ENCODE measurements at regions not wholly inside any gene's neighbourhood (a gene's known extent, or its start where the extent isn't known, plus 50 kb on each side); places are given as distances from the start of the nearest gene placed in this dataset.

DNA sequence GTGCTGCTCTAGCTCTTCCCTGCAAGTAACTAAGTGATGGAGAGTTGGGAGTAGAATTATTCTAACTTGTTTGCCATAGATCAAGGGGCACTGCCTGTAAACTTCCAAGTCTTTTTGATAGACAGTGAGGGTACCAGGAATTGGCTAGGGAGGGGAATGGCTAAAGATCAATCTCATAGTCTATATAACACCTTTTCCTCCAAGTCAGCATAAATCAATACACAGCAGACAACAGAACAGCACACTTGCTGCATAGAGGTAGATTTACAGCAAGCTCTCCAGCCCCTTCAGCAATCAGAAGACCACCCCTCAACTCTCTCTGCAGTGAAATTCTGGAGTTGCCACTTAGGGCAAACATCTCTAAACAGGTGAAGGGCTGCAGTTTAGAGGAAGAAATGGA lies 643.5 kb upstream of the KLF4 start:
- DNase-seq = no peak

DNA sequence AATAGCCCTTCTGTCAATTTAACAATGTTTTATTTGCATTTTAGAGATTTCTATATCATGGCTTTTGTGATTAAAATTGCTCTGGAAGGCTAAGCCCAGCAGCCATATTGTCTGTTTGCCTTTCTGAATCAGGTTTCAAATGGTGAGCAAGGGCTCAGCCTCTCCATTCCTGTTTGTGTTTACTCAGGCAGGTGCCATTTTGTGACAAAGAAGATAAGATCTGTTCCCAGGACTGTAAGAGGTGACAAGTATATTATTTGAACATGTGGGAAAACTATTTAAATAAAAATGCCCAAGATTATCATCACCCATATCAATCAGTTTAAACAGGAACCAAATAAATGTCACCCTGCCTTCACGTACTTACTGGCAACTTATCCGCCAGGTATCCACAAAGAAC lies 641.3 kb upstream of the KLF4 start:
- peak; percentile 82 for DNase-seq

DNA sequence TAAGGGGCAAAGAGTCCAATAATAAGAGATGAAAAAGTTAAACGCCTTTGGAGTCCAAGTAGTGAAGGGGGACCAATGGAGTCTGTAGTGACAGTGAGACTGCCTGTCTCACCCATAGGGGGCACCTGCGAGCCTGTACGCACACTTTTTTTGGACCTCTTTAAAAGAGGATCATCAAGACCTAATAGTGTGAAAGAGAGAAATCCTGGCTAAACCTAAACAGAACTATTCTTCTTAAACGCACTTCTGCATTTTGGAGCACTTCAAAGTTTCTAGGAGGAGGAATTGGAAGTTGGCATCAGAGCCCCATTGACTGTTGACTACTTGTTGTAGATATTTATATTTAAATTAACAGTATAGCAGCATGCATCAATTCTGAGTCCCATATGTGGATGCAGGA lies 636.1 kb upstream of the KLF4 start:
- peak; percentile 11 for DNase-seq

DNA sequence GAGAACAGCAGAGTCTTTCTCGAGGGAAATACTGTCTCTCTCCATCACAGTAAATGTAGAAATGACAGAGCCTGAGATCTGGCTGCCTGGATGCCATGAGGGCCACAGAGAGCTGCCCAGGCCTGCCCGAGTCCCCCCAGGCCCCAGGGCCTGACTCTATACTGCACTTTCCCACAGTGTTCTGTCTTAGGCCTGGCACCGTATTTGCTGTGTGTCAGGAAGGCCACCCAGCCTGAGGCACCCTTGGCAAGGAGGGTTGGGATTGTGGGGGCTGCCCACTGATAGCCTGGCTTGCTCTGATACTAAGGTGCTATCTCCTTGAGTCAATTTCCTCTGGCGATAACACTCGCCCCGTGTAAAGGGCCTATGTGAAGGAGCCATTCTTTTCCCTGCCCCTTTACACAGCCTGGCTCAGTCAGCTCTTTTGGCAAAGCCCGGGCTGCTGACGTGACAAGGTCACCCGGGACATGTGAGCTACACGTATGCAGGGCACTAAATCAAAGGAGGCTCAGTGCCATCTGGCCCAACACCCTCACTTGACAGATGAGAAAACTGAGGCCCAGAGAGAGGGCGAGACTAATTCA lies 630.1 kb upstream of the KLF4 start:
- no peak for DNase-seq

DNA sequence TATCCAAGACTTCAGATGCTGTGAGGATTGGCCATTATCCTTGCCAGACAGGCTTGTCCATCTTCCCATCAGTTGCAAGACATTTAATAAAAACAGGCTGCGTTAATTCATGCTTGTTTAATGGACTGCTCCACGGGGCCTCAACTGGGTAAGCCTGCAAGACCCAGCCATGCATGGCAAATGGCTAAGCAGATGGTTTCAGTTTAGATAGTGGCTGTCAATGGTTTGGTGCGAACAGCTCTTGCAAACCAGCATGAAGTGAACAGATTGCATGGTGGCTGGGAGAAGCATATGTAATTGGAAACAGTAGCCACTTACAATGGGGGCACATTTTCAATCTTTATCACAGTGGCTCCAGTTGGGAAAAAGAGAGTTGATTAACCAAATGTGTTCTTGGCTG lies 628.2 kb upstream of the KLF4 start:
- DNase-seq = peak; percentile 21

DNA sequence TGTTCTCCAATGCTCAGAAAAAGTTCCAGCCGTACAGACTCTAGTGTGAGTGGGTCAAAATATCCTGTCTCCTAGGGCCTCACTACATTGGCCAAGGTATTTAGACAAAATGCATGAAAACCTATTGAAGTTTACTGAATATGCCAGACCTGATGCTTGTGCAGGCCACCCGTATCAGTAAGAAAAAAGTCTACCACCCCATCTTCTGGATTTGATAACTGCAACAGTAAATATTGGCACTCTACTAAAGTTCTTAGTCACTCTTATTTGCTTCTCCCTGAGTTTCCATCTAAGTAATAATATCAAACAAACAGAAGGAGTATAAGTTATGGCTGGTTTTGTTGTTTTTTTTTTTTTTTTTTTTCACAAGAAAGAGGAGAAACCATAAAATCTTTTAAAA lies 627.7 kb upstream of the KLF4 start:
- DNase-seq = no peak

DNA sequence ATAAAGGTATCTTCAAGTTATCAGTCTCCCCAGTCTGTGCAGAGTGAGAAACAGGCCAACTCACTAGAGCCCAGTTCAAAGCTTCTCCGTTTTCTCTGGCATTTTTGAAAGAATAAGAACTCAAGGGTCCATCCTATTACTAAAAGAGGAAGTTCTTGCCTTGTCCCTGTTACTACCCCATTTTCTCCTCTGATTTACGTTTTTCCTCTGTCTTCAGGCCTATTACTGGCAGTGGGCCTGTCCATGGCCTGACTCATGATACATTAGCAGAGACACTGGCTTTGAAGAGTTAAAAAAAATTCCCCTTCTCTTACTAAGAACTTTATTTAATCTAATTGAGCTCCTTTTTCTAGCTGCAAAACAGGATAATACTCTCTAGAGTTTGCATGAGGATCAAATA lies 624.0 kb upstream of the KLF4 start:
- no peak for DNase-seq

DNA sequence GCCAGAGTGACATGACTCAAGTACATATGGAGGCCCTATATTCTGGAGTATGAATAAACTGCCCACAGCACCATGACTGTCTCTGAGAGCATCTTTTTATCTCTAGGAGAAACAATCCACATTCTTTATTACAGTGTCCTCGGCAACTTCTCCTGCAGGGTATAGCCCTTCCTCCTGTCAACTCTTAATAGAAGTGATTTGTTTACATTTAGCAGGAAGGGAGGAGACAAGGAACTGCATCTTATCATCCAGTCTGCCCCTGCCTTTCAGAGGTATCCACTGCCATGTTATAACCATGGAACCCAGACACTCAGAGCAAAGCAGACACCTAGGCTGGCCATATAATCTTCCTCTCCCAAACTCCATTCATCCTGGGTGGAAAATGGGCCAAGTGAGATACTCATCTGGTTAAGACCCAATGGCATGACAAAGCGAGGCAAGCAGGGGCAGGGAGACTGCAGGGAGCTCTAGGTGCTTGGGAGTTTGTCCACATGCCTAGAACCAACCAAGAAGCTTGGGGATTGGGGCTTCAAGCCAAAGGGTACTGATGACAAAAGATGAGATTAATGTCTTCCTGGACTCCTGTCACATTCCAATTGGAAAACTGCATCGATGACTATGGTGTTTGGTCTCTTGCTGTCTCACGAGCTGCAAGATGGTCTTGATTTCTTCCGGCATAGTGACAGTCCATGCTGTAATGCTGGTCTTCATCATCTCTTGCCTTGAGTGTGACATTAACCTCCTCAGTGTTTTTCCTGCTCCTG lies 620.5 kb upstream of the KLF4 start:
- DNase-seq = no peak

DNA sequence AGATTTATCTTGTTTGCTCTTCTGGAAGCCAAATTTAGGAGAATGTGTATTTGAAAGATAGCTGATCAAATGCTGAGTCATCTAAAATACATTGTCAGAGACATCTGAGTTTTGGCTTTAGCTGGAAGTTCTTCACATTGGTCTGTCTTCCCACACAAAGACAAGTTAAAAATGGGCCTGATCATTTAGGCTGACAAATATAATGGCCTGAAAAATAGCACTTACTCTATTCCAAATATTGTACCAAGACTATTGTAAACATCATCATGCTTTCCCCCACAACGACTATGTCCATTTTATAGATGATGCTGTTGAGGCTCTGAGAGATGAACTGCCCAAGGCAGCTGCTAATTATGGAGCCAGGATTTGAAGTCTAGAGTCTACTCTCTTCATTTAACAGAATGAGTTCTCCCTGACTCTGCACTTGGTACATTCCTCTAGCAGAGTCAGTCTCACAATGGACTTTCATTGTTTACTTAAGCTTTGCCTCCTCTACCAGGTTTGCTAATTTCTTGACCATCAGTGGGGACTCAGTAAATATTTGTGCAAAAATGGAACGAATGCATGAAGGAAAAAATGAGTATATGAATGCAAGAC lies 619.4 kb upstream of the KLF4 start:
- DNase-seq = peak; percentile 12

DNA sequence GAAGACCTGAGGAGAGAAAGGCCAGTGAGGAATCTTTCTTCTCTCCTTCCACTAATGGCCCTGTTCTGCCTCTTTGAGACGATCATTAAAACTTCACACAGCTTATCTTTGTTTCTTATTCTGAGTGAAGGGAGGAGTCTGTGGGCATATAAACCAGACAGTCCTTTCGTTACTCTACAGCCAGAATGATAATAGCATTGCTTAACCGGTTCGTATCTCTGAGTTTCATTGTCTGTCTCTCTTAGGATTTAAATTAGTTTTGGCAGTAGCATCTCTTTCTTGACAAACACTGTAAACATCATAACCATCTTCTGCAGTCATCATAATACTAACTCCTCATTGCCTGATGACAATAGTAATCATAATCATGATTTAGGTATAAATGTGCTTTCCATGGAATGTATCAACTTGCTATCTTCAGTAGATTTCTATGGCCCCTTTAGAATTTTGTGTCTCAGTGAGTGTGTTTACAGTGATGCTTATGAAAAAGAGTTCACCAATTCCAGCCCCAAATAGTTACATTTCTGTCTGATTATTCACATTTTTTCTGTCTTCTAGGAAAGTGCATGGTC lies 618.8 kb upstream of the KLF4 start:
- DNase-seq = no peak

DNA sequence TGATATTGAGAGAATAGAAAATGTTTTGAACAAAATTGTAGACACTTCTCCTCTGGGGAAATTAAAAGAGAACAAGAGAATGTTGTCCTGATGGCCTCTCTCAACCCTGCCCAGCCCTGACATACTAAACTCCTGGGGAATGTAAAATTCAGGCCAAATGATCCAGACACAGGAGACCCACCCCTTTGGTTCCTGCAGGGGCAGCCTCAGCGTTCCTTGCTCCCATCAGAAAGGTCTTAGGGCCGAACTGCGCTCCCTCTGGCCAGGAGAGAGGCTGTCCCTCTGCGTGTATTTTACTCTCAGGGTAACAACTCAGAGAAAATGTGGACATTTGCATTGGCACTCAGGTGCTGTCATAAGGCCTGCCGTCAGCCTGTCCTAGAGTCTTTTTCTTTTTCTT lies 616.3 kb upstream of the KLF4 start:
- no peak for DNase-seq

DNA sequence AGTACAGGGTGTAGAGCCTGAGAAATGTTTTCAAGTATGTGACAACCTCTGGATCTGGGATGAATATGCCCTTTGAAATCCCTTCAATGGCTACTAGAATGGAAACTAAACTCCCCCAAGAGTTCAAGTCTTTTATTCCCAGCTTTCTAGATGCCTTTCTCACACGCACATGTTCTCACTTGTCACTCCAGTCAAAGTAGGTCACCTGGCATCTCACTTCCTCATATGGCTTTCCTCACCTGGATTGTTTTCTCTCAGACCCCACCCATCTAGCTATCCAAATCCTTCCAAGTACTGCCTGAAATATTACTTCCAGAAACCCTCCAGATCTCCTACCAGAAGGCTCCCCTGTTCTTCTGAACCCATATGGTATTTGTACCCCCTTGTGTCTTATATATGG lies 615.4 kb upstream of the KLF4 start:
- DNase-seq = peak; percentile 5

DNA sequence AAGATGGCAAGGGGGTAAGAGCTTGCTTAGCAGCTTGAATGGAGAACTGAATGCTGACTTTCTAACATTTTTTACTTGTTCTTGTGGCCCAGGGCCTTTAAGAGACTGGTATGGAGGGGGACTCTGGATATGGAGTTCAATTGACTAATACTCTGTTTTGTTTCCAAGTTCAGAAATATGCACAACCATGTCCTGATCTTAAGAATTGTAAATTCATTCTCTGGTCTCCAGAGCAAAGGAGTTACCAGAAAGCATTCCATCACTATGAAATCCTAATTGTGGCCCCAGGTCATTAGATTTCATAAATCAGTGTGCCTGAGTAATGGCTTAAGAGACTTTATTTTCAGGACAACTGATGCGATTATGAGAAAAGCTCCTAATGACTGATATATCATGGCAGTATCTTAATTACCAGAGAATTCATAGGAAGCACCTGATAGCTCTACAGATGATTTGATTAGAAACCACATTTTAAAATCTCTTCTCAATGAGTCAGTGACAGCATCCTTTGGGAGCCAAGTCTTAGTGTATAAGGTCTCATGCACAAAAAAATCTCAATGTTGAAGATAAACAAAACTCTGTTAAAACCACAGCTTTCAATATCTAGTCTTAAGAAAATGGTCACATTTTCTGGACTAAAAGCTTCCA lies 613.6 kb upstream of the KLF4 start:
- no peak for DNase-seq

DNA sequence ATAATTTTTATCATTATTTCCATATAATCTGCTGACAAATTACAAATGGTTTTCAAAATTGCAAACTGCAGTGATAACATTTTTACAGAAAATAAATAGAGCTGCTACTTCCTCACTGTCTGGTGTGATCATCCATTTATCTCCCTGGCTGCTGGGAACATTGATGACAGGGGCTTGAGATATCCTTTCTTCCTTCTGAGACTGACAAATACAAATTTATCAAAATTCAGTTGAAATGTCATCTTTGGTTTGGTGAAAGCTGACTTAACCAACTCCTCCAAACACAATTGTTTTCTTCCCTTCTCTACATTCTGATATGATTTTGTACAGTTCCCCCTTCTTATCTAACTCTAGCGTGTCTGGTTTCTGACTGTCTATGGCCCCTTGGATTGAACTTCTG lies 611.8 kb upstream of the KLF4 start:
- DNase-seq = no peak

DNA sequence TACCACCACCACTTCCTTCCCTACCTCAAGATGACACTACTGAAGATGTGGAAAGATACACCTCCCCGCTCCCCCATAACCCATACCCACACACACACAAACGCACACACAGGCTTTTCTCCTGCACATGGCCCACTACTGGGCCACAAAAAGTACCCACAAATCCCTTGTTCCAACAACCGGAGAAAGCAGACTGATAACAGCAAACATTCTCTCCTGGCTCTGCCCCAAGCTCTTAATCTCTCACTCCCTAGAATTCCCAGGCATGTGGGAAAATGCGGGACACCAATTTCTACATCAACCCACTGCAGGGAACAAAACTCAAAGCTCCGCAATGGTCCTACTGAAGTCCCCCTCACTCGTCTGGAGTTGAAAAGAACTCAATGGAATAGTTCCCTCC lies 611.0 kb upstream of the KLF4 start:
- no peak for DNase-seq

DNA sequence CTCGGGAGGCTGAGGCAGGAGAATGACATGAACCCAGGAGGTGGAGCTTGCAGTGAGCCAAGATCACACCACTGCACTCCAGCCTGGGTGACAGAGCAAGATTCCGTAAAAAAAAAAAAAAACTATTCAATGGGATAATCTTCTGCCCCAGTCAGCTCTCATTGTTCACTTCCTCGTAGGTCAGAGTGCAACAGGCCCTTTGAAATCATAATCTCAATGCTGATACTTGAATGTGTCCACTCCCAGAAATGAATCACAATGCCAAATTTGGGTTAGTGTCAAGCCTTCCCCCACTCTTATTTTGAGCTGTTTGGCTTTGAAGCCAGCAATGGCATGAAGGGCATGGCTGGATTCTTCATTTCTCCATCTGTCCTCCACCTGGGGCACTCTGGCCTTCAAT lies 610.3 kb upstream of the KLF4 start:
- peak; percentile 42 for DNase-seq

DNA sequence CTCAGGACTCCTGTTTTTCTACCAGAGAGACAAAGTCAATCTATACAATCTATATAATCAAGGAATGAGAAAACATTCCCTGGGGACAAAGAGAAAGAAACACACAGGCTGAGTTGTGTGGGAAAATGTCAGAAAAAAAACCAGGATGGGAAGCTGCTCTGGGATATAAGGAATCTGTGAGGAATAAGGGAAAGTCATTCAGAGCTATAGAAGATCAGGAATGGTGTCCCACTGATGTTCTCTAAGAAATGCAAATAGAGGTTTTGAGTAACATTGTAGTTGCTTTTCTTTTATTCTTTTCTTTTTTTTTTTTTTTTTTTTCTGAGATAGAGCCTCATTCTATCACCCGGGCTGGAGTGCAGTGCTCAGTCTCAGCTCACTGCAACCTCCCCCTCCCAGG lies 605.9 kb upstream of the KLF4 start:
- no peak for DNase-seq

DNA sequence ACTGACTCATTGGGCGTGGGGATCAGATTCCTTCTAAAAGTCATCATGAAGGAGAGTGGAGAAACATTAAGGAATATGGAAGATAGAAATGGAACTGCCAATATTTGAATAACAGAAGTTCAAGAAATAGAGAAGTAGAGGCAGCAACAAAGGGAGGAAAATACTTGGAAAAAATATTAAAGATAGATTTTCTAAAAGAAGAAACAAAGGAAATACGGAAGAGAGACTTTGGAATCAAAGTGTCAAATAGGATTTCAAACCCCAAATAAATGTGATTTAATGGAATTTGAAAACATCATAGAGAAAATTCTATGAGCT lies 605.1 kb upstream of the KLF4 start:
- DNase-seq = peak; percentile 25

DNA sequence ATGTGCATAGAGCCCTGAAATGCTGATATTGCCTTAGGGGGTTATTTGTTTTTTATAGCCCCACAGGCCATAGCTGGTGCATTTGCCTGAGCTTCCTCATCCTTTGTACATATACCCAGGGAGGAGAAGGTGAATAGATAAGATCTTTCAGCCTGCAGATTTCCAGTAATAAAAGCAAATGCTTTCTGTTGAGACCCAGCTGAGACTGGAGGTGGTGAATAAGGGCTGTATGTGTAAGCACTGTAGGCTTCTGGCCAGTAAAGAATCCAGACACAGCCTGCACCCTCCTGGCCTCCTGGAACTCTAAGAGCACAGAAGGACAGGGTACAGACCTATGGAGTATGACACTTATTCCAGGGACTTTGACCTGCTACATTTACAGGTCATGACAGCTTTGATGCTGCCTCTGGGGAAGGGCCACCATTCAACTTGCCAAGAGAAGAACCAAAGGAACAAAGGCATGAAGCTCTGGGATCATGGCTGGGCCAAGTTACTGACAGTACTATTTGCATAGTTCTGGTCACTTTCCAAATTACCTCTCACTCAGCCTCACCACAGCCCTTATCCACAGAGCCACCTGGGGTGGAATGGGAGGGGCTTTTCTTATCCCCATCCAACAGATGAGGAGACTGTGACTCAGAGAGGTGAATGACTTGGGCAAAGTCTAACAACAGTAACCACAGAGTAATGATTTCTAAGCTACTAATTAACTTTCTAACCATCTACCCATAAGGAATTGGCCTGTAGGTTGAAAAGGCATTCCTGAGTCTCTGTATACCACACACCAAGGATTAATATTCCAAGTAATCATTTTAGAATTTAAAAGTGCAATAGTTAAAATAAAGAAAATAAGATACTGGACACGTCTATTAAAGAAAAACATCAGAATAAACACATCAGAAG lies 604.5 kb upstream of the KLF4 start:
- peak; percentile 70 for DNase-seq

DNA sequence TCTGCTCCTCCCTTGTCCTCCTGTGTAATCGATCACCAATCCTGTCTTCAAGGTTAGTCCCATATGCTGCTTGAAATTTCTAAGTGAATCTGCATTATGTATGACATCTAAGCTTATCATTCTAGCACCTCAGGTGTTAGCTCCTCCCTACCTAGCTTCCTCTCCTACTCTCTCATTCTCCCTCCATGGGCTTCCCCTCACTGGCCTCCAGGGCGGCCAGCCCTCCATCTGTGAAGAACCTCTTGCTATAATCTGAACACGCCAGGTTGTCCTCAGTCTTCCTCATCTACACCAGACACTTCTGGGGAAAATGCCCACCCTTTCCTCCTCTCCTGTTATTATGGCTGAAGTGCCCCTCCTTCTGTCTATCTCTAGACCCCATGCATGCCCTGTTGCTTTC lies 599.3 kb upstream of the KLF4 start:
- peak; percentile 16 for DNase-seq

DNA sequence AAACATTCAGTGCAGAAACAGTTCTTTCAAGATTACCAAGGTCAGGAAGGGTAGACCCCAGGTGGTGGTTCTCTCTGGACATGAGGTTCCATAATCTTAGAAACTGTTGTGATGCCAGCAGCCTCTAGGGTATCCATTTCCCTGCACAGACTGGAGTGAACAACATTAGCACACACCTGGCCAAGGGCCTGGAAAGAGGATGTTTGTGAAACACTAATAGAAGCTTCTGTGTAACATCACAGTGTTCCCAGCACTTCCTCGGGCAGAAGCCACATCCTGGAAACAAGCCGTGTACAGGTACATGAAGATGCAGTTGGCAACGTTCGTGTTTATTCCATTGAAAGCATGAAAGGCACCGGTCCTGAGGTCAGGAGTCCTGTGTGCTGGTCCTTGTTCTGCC lies 598.2 kb upstream of the KLF4 start:
- peak; percentile 81 for DNase-seq

DNA sequence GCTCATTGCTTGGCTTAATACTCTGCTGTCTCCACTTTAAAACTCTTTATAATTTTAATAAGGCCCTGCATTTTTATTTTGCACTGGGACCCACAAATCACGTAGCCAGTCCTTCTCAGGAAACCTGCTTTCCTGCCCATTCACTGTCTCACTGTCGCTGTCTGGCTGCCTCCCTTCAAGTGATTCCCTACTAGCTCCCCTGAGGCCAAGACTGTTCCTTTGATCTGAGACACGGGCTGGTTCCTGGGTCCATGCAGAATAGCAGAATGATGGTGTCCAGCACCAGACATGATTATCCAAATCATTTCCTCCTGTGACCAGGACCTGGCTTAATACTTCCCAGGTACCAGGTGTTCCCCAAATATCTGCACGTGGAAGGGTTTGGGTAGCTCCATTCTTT lies 597.1 kb upstream of the KLF4 start:
- no peak for DNase-seq

DNA sequence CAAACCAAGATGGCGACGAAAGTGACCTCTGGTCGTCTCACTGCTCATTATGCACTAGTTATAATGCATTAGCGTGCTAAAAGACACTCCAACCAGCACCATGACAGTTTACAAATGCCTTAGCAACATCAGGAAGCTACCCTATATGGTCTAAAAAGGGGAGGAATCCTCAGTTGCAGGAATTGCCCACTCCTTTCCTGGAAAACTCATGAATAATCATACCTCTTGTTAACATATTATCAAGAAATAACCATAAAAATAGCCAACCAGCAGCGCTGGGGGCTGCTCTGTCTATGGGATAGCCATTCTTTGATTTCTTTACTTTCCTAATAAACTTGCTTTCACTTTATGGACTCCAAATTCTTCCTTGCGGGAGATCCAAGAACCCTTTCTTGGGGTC lies 595.7 kb upstream of the KLF4 start:
- no peak for DNase-seq

All from DMS53 (cell line).